ENCODE measurements at regions not wholly inside any gene's neighbourhood (a gene's known extent, or its start where the extent isn't known, plus 50 kb on each side); places are given as distances from the start of the nearest gene placed in this dataset.

DNA sequence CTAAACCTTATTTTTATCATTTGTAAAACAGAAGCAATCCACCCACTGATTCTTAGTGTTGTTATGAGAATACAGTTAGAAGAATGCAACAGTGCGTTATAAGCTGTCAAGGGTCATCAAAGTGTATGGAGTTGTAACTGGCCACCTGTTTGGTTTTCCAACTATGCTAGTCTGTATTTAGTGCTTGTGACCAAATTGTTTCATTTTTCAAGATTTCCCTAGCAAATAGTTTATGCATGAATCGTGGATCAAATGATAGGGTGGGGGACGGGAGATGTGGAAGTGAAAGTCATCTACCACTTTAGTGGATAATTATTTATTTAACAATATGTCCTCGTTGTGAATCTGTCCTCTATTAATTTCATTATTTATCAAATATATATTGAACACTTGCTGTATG, 175.4 kb upstream of the HDDC2 start:
- no peak for ATAC-seq
- 55 to 58% methylated on average over 3 to 4 of the region's 4 CpGs for WGBS, 2 donors (ENCODE audit: low coverage in 1 of 2)
- Histone ChIP-seq H3K4me1 (no peaks in the 10 kb centered on the region), H3K27ac (no peak overlapping the region), H3K27me3 (no peaks in the 10 kb centered on the region), H3K36me3 (no peaks in the 10 kb centered on the region), H3K9me3 (no peaks in the 10 kb centered on the region), H3K4me3 (no peak overlapping the region)
- TF ChIP-seq POLR2AphosphoS5 (IDR thresholded peaks at IDR 0.05) (no peak), POLR2A (IDR thresholded peaks at IDR 0.05) (no peak), EP300 (IDR thresholded peaks at IDR 0.05) (no peak)
- TF ChIP-seq, protein P1, sequence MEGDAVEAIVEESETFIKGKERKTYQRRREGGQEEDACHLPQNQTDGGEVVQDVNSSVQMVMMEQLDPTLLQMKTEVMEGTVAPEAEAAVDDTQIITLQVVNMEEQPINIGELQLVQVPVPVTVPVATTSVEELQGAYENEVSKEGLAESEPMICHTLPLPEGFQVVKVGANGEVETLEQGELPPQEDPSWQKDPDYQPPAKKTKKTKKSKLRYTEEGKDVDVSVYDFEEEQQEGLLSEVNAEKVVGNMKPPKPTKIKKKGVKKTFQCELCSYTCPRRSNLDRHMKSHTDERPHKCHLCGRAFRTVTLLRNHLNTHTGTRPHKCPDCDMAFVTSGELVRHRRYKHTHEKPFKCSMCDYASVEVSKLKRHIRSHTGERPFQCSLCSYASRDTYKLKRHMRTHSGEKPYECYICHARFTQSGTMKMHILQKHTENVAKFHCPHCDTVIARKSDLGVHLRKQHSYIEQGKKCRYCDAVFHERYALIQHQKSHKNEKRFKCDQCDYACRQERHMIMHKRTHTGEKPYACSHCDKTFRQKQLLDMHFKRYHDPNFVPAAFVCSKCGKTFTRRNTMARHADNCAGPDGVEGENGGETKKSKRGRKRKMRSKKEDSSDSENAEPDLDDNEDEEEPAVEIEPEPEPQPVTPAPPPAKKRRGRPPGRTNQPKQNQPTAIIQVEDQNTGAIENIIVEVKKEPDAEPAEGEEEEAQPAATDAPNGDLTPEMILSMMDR (IDR thresholded peaks at IDR 0.05) = no peak

DNA sequence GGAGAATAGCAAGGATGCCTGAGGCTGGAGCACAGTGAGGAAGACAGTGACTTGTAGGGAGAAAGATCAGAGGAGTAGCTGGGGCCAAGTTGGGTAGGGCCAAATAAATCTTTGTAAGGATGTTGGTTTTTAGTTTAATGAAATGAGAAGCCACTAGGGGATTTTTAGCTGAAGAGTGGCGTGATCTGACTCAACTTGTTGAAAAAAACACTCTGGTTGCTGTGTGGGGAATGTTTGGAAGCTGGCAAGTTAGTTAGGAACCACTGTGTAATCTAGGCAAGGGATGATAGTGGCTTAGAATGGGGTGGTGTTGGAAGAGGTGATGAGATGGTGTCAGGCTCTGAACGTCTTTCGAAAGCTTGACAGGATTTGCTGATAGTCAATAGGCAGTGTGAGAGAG, 176.1 kb upstream of the HDDC2 start:
- no peaks in the 10 kb centered on the region for H3K36me3 ChIP-seq
- no peaks in the 10 kb centered on the region for H3K4me1 ChIP-seq
- TF ChIP-seq POLR2AphosphoS5 (IDR thresholded peaks at IDR 0.05) (no peak), POLR2A (IDR thresholded peaks at IDR 0.05) (no peak), EP300 (IDR thresholded peaks at IDR 0.05) (no peak)
- TF ChIP-seq, protein P1 (IDR thresholded peaks at IDR 0.05) = no peak
- no peak for ATAC-seq
- 51 to 65% methylated on average over 3 of the region's 3 CpGs for WGBS, 2 donors (ENCODE audit: low coverage in 1 of 2)
- no peaks in the 10 kb centered on the region for H3K27me3 ChIP-seq
- no peaks in the 10 kb centered on the region for H3K9me3 ChIP-seq
- no peak overlapping the region for H3K4me3 ChIP-seq
- no peak overlapping the region for H3K27ac ChIP-seq

DNA sequence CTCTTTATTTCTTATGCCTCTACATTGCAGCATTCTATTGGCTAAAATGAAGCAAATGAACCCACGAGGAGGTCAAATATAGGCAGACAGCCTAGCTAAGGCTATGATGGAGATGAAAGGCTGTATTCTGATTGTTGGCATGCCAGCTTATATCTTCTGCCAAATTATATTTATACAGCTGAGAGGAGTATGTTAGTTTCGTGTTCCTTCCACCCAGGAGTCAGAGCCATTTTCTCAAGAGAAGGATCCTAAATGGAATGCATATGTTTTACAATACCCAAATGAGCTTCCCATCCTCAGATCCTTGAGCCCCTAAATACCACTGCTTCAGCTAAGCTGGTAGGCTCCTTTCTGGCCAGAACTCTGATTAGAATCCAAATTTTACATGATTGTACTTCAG, 178.4 kb upstream of the HDDC2 start:
- no peak overlapping the region for H3K4me3 ChIP-seq
- H3K9me3 ChIP-seq = no peaks in the 10 kb centered on the region
- no peaks in the 10 kb centered on the region for H3K27me3 ChIP-seq
- 61 to 71% methylated on average over 2 of the region's 2 CpGs for WGBS, 2 donors (ENCODE audit: low coverage in 1 of 2)
- ATAC-seq = no peak
- no peak overlapping the region for H3K27ac ChIP-seq
- no peaks in the 10 kb centered on the region for H3K4me1 ChIP-seq
- no peaks in the 10 kb centered on the region for H3K36me3 ChIP-seq
- TF ChIP-seq POLR2AphosphoS5 (IDR thresholded peaks at IDR 0.05) (no peak), EP300 (IDR thresholded peaks at IDR 0.05) (no peak), POLR2A (IDR thresholded peaks at IDR 0.05) (no peak)
- TF ChIP-seq, protein P1 (IDR thresholded peaks at IDR 0.05) = no peak

- Histone ChIP-seq H3K36me3 (no peaks in the 10 kb centered on the region), H3K4me3 (no peak overlapping the region), H3K27me3 (no peaks in the 10 kb centered on the region), H3K4me1 (no peaks in the 10 kb centered on the region), H3K9me3 (no peaks in the 10 kb centered on the region), H3K27ac (no peak overlapping the region)
- WGBS, 2 donors (ENCODE audit: low coverage in 1 of 2) = 69 to 71% methylated on average over 1 of the region's 1 CpG
- ATAC-seq = no peak
- TF ChIP-seq POLR2A (IDR thresholded peaks at IDR 0.05) (no peak), EP300 (IDR thresholded peaks at IDR 0.05) (no peak), POLR2AphosphoS5 (IDR thresholded peaks at IDR 0.05) (no peak)
- TF ChIP-seq, protein P1 (IDR thresholded peaks at IDR 0.05) = no peak
These were observed 178.8 kb upstream of the HDDC2 start for GRCh38 chr6:125480571-125480970.

DNA sequence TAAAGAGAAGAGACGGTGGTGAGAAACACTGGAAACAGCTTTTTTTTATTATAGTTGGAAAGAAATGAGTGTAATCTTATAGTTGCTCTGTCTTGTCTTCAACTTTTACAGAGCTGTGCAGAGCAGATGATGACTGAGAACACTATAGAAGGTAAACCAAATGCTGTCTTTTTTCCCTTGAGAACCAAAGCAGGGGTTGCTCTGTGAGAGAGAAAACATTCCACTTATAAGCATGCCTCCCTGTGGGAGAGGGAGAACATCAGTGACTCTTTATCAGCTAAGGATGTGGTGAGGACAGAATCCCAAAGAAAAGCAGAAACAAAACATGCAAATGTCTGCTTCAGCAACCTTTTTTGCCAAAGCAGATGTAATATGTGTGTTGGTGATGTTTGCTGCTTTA, 179.3 kb upstream of the HDDC2 start:
- H3K9me3 ChIP-seq = no peaks in the 10 kb centered on the region
- no peak overlapping the region for H3K27ac ChIP-seq
- no peaks in the 10 kb centered on the region for H3K27me3 ChIP-seq
- TF ChIP-seq POLR2A (IDR thresholded peaks at IDR 0.05) (no peak), POLR2AphosphoS5 (IDR thresholded peaks at IDR 0.05) (no peak), EP300 (IDR thresholded peaks at IDR 0.05) (no peak)
- TF ChIP-seq, protein P1 (IDR thresholded peaks at IDR 0.05) = no peak
- H3K4me1 ChIP-seq = no peaks in the 10 kb centered on the region
- 38 to 71% methylated on average over 1 of the region's 1 CpG for WGBS, 2 donors (ENCODE audit: low coverage in 1 of 2)
- no peak for ATAC-seq
- no peak overlapping the region for H3K4me3 ChIP-seq
- H3K36me3 ChIP-seq = no peaks in the 10 kb centered on the region
